ENCODE measurements at regions not wholly inside any gene's neighbourhood (a gene's known extent, or its start where the extent isn't known, plus 50 kb on each side); places are given as distances from the start of the nearest gene placed in this dataset.

DNA sequence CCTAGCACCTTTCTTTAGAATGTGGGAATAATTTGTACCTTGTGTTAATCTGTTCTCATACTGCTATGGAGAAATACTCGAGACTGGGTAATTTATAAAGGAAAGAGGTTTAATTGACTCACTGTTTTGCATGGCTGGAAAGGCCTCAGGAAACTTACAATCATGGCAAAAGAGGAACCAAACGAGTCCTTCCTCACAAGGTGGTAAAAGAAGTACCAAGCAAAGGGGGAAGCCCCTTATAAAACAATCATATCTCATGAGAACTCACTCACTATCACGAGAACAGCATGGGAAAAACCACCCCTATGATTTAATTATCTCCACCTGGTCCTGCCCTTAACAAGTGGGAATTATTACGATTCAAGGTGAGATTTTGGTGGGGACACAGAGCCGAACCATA is 127.1 kb upstream of the ANO3 start:
- DNase-seq (ENCODE audit: low spot score): no peak
- no peak for ATAC-seq

DNA sequence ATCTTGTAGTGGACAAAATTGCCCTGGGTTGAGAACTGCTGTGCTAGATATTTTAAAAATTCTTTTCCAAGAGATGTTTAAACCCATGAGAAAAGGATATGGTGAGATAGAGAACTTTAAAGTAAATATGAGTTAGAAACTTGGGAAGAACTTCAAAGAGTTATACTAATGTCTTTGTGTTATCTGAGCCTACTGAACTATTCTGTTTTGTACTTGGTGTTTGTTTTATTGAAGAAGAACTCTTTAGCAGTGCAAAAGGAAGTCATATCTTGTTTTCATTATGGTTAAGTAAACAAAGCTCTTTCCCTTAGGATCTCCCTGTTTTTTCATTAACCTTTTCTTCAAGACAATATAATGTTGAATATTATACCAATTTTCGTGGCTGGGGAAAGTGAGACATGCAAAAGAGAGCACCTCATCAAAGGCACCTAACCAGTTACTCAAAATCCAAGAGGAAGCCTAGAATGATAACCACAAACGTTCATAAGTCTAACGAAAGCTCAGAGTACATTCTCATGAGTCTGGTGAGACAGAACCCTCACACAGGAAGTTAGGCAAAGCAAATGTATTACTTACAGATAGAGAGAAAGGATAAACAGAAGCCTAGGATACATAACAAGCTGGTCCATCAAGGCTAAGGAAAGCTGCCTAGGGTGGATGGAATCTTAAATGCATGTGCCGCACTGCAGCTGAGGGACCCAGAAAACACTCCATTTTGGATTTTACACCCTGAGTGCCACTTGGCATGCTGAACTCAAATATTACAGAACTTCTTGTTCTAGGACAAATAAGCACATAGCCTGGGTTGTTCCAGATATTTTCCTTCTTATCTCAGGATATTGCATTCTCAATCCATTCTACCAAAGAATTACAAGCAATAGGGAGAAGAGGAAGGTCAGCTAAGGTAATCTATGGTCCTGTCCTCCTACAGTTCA is 112.5 kb upstream of the ANO3 start:
- no peak for ATAC-seq
- DNase-seq (ENCODE audit: low spot score): no peak

DNA sequence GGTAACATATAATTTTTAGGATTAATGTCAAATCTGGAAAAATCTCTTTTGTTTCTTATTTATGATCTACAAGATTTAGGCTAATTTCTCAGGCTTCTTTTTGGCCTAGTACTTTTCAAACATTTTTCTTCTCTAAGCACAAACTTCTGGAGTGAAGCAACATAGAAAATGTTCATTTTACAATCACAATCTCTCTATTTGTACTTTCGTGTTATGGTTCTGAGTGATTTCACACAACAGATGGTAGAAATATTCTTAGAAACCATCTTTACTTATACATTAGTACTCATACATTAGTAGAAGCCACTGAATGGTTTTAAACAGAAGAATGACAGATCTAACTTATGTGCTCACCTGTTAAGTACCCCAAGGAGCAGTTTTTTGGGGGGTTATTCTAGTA is 106.3 kb upstream of the ANO3 start:
- DNase-seq (ENCODE audit: low spot score): no peak
- no peak for ATAC-seq

DNA sequence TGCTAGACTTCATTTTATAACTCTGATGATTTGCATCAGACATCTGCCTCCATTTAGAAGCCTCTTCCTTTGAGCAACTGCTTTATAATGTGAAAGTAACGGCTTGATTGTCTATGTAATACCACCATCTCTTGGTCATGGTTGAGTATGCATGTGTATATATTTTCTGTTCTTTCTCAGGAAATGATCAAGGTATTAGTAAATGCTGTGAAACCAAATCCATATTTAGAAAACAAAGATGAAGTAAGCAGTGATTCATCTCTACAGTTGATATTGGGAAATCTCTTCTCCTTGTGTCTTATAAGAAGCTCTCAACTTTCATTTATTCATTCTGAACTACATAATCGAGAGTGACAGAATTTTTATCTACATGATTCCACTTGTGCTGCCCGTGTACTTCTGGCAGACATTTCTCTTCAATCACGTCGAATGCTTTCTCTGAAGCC is 104.6 kb upstream of the ANO3 start:
- ATAC-seq (peak; percentile 91), DNase-seq (ENCODE audit: low spot score) (no peak)

DNA sequence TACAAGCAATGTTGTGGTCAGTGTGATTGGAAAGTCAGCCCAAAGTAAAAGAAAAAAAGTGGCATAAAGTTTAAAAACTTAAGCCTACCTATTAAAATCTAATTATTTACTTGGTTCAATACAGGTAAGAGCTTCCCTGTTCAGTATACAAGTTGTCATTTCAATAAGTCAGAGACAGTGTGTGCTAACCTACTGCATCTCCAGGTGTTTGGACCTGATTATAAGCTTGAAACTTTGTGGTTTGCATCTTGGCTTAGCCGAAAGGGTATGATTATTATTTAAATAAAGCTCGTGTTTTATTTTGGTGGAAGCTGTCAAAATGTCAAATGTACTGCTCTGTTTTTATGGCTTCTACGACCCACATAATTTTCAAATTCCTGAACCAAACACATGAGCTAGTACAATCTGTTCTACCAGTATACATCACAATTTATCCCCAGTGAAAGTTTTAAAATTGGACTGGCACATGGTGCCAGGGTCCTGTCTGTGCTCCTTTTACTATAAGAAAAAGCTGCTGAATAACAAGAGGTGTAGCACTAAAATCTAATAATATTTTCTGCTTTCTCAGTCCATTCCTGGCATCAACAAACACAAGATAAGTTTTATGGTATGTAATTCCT is 103.9 kb upstream of the ANO3 start:
- DNase-seq (ENCODE audit: low spot score) (no peak), ATAC-seq (no peak)

DNA sequence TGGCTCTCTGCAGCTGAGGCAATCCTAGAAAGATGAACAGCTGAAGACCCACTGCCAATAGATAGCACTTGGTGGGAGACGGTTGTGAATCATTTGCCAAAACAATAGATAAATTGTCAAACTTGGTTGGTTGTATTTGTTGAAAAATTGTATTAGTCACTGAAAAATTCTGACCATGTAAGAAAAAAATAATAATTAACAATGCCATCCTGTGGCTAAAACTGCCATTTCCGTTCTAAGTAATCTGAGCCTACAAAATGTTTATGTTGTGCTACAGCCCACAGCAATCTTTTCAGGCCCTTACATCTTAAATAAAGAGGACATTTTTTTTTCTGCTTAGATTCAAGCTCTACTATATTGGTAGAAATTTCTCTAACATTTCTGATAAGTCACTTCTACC is 103.2 kb upstream of the ANO3 start:
- ATAC-seq (no peak), DNase-seq (ENCODE audit: low spot score) (no peak)

DNA sequence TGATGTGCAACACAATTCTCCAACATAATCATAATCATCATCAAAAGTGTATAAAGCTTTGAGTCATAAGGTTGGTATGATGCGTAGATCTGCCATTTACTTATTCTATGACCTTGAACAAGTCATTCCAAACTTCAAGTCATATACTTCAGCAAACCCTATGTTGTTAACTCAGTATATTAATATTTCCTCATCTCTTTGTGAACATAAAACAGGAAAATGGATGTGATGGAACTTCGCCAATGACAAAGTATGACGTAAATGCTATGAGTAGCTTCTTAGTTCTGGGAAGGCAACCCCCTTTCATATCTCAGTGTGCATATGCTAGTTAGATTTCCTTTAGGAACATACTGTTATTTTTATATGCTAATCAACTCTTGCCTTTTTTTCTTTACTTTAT is 102.7 kb upstream of the ANO3 start:
- DNase-seq (ENCODE audit: low spot score): no peak
- no peak for ATAC-seq

DNA sequence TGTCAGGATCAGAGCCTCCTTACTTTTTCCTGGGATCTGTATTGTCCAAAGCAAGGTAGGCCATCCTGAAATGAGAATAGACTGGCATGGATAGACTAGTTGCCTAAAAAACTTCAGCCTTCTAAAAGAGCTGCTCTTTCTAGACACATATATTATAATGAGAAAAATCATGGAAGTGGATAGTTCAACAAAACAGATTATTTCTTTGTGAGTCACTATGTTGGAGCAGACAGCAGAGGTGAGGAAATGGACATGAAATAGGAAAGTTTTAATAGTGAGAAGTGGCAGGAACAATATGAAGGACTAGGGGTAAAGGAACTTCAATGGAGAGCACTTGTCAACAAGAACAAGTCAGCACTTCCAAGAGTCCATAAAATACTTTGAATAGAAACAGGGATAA is 101.9 kb upstream of the ANO3 start:
- no peak for ATAC-seq
- no peak for DNase-seq (ENCODE audit: low spot score)

DNA sequence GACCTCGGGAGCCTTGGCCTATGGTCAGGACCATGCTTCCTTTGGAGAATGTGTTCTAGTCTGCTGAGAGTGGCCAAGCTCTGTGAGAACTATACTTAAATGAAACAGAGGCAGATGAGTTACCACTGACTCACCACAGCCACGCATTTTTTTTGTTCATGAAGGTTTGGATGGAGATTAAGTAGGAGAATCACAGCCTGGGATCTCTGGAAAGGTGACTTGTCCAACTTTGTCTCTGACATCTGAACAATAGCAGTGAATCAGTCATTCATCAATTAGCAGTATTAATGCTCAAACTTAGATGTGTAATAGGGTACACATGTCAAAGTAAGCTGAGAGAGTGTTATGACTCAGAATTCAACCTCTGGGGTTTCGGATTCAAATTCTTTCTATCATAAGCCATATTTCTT is 100.7 kb upstream of the ANO3 start:
- no peak for DNase-seq (ENCODE audit: low spot score)
- no peak for ATAC-seq

DNA sequence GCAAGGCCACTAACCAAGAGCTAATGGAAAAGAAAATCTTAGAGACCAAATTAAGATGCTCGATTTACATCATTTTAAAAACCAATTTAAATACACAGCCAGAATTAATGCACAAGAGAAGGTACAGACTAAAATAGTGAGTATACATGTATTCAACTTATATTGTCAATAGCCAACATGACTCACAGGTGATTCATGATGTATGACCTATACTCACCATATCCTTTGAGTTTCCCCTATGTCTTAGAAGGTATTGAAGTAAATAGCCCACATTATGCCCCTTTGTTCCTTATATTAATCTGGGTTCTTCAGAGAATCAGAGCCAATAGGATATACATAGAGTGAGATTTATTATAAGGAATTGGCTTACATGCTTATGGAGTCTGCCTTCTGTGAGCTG is 97.5 kb upstream of the ANO3 start:
- ATAC-seq: no peak
- DNase-seq (ENCODE audit: low spot score): no peak

DNA sequence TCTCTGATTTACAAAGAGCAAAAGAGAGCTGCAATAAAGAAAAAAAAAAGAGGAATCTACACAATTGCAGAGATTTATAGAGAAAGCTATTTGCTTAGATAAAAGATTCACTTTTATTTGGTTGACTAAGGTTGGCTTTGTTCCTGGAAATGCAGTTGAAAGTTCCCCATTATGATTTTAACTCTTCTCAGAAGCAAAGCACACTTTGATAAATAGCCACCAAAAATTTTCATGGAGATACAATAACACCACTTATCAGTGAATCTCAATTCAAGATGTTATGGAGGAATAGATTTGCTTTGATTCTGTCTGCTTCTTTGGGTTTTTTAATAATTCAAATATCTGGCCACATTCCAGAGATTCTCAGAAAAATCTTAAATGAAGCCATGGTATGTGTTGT is 88.5 kb upstream of the ANO3 start:
- ATAC-seq (no peak), DNase-seq (ENCODE audit: low spot score) (no peak)

DNA sequence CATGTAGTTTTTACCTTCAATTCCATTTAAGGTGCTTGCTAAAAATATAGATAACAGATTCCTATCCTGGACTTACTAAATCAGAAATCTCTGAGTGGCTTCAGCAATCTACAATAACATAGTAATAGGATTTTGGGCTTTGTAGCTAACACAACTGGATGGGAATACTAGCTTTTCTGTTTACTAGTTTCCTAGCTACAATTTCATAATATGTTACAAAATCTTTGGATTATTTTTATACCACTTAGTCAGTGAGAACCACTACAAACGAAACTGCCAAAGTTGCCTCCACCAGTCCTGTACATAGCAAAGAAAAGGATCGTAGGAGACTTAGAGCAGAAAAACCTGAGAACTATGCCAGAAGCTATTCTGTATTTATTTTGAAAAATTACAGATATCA is 87.7 kb upstream of the ANO3 start:
- DNase-seq (ENCODE audit: low spot score) (no peak), ATAC-seq (no peak)

DNA sequence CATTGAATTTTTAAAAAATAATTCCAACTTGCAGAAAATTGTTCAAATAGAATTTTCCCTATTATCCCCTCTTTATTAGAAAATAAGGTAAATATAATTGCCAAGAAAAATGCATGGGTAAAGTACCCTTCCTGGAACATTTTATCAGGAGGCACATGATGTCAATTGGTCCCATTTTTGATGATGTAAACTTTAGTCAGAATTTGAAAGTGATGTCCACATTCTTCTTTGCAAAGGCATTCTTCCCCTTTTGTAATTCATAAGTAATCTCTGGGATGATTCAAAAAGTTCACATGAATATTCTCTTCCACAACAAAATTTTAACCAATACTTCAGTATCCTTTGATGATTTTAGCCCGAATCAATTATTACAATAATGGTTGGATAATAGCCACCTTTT is 86.9 kb upstream of the ANO3 start:
- no peak for DNase-seq (ENCODE audit: low spot score)

DNA sequence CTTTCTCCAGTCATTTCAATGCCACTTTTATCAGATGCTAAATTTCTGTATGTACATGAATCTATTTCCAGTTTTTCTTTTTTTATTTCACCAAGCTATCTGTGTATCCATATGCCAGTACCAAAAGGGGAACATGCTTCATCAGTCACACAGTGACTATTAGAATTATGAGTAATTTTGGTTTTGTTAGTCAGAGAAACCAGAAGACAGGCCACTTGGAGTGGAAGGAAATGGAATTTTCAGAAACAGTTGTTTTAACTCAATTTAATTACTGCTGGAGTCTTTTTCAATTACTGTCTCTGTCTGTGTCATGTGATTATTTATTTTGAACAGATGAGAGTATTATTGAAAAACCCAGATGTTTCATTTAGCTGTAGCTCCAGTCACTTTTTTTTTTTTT is 84.6 kb upstream of the ANO3 start:
- no peak for ATAC-seq
- no peak for DNase-seq (ENCODE audit: low spot score)

More for the DNA sequence above, 86.9 kb upstream of the ANO3 start:
- no peak for ATAC-seq

DNA sequence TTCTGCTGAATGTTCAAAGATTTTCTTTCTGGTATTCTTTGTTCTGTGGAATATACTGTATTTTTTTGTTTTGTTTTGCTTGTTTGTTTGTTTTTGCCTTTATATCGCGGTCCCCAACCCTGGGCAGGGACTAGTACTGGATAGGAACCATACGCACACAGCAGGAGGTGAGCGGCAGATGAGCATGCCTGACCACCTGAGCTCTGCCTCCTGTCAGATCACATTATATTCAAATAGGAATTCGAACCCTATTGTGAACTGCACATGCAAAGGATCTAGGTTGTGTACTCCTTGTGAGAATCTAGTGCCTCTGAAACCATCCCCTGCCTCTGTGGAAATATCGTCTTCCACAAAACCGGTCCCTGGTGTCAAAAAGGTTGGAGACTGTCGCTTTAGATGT is 83.3 kb upstream of the ANO3 start:
- ATAC-seq (no peak), DNase-seq (ENCODE audit: low spot score) (no peak)

DNA sequence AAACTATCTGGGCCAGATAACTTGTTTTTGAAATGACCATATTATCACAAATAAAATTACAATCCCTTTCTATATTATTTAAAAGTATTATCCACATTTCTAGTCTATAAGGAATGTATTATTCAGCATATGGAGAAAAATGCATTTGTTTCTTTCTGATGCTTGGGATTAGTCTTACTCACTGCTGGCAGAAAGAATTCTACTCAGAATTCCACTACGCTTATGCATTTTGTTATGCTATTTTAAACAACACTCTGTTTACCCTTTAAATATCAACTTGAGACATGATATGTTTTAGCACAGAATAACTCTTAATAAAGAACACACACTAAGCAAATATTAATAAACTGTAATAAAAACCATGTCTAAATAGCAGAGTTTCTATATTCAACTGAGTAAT is 77.6 kb upstream of the ANO3 start:
- no peak for ATAC-seq
- DNase-seq (ENCODE audit: low spot score): no peak

DNA sequence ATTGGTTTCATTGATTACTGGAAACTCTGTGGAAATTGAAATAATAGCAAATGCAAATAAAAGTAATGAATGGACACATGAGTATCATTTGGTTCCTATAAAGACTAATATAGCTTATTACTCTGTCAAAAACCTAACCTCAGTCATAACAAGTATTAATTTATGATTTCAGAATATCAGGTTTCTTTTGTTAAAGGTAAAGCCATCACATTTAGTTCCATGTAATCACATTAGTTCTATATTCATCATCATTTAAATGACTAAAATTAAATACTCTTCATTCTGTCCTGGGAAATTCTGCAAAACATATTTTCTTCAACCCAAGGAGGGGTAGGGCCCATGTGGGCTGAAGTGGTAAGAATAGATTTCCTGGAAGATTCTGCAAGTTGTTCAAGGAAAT is 68.2 kb upstream of the ANO3 start:
- ATAC-seq (no peak), DNase-seq (ENCODE audit: low spot score) (no peak)

DNA sequence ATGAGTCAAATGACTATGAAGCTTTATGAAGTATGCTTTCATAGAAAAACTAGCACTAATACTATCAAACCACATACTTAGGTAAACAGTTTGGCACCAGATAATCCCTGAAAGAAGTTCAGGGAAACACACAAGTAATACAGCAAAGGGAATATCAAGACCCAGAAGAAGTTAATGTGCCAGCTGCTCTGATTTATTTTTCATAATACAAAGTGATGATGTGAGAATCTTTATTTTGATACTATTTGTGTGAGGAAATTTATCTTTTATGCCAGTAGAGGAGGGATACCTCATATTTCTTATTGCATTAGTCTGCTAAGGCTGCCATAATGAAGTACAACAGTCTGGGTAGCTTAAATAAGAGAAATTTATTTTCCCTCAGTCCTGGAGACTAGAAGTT is 67.7 kb upstream of the ANO3 start:
- DNase-seq (ENCODE audit: low spot score) (no peak), ATAC-seq (no peak)

DNA sequence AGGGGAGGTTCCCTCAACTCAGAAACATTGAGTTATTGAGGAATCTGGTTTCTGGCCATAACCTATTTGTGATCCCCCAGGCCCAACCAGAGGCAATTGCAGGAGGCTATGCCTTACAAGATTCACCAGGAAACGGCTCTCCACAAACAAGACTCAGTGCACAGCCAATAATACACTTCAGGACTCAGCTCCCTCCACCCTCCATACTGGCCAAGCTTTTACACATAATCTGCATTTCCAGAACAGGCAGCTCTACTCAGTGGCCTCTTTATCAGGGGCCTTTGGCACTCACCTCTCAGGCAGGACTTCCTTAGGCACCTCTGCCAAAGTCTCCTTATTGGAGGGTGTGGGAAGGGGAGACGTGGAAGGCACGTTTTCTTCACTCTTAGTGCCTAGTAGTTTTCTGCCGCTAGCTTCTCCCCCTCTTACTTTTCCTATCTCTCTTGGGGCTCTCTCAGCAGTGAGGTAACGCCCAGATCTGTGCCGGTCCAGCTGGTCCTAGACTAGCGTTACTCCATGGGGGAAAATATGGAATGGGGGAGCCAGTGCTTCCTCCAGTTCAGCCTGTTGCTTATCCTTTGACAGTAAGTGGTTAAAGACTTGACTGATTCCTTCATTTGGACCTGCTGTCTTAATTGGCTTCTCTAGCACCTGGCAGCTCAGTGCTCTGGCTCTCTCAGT is 62.8 kb upstream of the ANO3 start:
- no peak for ATAC-seq
- DNase-seq (ENCODE audit: low spot score): no peak

DNA sequence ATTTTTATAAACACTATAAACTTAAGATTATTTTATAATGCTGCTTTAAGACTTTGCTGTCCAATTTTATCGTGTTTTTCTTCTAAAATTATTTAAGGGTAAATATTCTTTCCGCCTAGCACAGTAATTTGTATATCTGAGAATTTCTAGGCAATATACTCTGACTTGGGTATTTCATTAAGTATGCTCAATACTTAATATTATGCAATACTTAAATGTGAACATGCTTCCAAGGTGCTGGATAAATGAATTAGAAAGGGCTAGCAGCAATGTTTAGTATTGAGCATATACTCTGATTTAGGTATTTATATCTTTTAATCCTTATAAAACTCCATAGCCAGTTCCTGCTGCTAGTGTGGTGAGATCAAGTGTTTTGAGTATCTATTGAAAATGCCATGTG is 60.3 kb upstream of the ANO3 start:
- no peak for ATAC-seq
- DNase-seq (ENCODE audit: low spot score): no peak

DNA sequence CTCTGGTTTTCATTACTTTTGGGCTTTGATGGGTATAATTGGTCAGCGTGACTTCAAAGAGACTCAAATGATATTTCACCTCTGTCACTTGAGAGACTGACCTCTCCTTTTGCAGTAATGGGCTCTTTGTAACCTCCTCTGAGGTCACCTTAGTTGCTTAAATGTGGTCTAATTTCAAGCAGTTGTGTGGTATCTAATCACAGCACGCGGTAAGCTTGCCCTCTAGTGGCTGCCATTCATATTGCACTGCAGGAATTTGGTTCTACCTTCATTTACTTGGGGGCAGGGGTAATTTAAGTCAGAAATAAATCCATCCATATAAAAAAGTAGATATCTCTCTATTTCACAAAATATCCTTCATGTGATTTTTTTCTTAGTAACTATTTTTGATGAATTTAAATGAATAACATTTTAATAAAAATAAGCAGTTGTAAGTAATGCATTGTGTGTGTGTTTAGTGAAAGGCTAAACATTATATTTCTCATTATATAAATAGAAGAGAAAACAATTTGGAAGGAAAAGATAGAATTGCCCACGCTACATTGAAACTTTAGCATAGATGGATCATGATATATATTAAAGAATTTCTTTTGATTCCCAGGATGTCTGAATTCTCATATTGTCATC is 55.0 kb upstream of the ANO3 start:
- peak; percentile 95 for ATAC-seq
- no peak for DNase-seq (ENCODE audit: low spot score)

DNA sequence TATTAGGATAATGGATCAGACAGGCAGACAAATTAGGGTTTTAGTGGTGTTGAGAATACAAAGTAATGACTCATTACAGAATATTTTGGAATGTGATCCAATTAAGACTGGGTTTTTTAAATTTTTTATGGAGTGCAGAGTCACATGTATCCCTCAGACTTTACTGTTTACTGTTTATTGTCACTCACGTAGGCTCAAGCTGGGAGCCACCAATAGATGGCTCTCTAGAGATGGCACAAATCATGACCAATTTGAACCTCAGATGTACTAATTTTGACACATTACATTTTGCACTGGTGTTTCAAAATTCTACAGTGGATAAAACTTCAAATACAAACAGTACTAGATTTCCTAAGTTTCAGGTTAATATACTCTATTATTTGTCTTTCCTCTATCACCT is 53.6 kb upstream of the ANO3 start:
- ATAC-seq (peak; percentile 63), DNase-seq (ENCODE audit: low spot score) (no peak)

All from left lobe of liver (tissue), 2 donors.